HL-60 (cell line): ENCODE measurements at regions not wholly inside any gene's neighbourhood (a gene's known extent, or its start where the extent isn't known, plus 50 kb on each side); places are given as distances from the start of the nearest gene placed in this dataset.

Experiments
- CTCF ChIP-seq: IDR thresholded peaks from one replicate; pipeline ENCODE4 v1.5.1; 2011; ENCODE audit warnings: low read length, control low read depth, inconsistent platforms; ENCODE audit not compliant: insufficient read depth
- GABPA ChIP-seq: IDR thresholded peaks from 2 replicates; pipeline ENCODE4 v1.6.1; 2012; ENCODE audit warnings: low read depth
- POLR2AphosphoS5 ChIP-seq: IDR thresholded peaks from 2 replicates; pipeline ENCODE4 v1.6.1; 2012; ENCODE audit warnings: low read depth

DNA sequence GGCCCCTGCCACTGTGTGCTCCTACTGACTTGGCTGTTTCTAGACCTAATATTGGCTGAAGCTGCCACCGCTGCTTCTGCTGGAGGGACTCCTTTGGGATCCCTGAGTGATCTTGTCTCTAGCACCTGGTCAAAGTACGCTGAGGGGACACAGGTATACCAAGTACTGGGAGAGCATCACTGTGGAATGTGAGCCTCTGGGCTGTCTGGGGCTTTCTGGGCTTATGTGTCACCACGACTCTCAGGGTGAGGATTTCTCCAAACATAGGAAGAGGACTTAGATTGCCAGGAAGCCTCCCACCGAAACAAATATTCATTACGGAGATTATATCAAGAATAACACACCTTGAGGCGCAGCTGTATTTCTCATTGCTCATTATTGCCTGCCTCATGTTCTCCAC is 435.8 kb downstream of the HS3ST3B1 start:
- no peak for TF ChIP-seq CTCF
- no peak for TF ChIP-seq POLR2AphosphoS5
- TF ChIP-seq GABPA: no peak
